Stimulated activated CD4-positive, alpha-beta T cell treated with anti-CD3 and anti-CD28 coated beads, Interleukin-1b, Interleukin-23, amount 100 ng/mL, for 4 hours (primary cell): ENCODE measurements at regions not wholly inside any gene's neighbourhood (a gene's known extent, or its start where the extent isn't known, plus 50 kb on each side); places are given as distances from the start of the nearest gene placed in this dataset.
"Not testable (repeated sequence)": the region's sequence is repeated elsewhere in the genome, so short reads cannot be mapped to it uniquely, and the experiment has no call there.

Experiments
- DNase-seq, 2 donors: peaks; one replicate each; pipeline ENCODE4 v3.0.0-alpha.2; 2020; ENCODE audit warnings: low read depth in 2 of 2

DNA sequence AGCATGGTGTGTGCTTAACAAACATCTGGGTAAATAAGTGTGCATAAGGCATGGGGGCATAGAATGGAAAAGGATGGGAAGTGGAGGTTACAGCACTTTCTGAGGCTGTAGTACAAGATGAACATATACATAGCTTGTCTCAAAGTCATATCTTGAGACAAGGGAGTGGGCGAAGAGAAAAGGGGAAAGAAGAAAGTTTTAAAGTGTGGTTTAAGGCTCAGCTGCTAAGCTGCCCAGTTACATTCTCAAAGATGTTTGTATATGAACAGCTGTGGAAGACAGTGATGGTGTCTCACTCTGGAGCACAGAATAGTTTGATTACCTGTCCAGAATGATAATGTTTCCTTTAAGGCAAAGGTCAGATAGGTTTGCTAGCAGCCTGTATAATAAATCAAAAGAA, 61.9 kb upstream of the LANCL2 start:
- no peak for DNase-seq

DNA sequence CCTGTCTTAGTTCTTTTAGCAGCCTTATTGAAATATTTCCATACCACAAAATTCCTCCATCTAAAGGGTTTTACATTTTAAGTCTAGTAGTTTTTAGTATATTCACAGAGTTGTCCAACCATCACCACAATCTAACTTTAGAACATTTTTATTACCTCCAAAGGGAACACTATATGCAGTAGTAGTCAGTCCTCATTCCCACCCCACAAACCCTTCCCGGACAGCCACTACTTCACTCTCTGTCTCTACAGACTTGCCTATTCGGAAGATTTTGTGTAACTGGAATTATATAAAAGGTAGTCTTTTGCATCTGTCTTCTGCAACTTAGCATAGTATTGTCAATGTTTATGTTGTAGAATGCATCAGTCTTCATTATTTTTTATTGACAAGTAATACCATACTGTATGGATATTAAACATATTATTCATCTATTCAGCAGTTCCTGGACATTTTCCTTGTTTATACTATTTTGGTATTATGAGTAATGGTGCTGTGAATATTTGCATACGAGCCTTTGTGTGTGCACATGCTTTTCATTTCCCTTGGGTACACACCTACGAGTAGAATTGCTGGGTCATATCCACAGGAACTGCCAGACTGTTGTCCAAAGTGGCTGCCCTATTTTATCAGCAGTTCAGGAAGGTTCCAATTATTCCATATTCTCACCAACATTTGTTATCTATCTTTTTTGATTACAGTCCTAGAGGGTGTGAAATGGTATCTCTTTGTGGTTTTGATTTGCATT, 60.9 kb upstream of the LANCL2 start:
- DNase-seq, result no peak

DNA sequence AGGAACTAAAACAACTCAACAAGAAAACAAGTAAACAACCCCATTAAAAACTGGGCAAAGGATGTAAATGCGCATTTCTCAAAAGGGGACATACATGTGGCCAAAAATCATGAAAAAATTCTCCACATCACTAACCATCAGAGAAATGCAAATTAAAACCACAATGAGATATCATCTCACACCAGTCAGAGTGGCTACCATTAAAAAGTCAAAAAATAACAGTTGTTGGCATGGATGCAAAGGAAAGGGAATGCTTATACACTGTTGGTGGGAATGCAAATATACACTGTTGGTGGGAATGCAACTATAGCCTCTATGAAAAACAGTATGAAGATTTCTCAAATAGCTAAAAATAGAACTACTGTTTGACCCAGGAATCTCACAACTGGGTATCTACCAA, 60.0 kb upstream of the LANCL2 start:
- DNase-seq, result no peak

DNA sequence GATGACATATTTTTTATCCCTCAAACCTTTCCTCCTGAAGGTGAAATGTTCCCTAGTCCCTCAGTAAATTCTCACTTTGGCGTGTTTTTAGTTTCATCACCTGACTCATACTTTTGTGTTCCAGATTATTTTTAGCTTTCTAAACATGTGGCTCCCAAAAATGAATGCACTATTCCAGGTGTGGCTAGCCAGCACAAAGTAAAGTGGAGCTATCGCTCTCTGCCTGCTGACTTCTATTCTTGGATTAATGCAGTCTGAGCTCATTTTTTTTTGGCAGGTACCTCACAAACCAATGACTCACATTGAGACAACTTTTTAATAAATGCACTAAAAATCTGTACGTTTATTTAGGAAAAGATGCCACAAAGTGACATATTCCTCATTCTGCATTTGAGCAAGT, 58.8 kb upstream of the LANCL2 start:
- DNase-seq, result no peak

DNA sequence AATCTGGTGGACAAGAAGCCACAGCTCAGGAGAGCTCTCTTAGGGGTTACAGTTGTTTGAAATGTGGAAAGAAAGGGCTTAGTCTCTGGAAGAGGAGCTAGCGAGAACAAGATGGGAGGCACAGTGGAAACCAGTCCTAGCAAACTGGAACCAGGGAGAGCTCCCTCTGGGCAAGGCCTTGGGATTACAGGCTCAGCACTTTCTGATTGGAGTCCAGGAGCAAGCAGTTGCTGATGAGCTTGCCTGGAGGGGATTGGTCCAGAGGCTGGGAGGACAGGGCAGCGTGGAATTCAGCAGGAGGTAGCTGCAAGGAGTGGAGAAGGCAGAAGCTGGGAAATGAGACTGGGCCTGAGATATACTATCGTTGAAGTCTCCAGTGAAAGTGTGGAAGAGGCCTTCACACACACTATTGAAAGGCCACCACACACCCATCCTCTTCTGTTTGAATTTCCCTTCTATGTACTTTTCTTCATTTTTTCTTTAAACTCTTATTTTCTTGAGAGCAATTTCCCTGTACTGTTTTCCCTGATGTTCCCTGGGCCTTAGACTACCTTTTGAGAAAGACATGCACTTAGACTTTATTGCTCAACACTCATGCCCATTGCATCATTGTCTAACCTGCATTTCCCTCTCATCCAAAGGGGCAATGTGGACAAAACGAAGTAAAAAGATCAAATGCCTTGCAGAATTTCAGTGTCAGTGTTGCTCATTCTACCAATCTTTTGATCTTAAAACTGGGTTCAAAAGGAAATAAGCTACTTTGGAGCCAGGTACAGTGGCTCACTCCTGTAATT, 57.8 kb upstream of the LANCL2 start:
- no peak for DNase-seq

DNA sequence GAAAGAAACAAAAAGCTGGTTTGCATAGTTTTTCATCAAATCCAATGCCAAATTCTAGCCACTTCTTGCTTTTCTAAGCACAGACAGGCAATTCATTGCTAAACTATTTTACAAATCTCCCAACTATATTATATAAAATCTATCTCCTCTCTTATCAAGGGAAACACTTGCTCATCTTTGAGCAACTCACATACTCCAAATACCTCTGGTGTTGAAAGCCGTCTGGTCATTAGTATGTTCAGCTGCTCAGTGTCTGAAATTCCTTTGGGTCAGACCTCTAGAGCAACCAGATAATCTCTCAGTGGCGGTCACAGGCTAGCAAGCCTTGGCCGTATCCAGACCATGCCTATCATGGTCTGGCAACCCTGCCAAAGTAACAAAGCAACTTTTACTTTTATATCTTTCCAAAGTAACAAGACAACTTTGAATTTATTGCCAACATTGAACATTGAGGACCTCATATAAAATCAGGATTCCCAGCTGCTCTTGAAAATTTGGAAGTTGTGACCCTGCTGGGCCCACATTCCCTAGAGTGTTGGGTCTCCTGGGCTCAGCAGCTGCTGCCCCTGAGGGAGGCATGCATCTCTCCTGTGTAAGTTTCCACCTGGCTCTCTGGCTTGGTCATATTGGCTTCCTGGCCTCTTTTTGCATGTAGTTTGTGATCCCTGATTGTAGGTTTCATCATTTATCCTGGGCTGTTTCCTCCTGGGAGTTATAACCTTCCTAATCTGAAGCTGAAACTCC, 56.8 kb upstream of the LANCL2 start:
- DNase-seq, result no peak

DNA sequence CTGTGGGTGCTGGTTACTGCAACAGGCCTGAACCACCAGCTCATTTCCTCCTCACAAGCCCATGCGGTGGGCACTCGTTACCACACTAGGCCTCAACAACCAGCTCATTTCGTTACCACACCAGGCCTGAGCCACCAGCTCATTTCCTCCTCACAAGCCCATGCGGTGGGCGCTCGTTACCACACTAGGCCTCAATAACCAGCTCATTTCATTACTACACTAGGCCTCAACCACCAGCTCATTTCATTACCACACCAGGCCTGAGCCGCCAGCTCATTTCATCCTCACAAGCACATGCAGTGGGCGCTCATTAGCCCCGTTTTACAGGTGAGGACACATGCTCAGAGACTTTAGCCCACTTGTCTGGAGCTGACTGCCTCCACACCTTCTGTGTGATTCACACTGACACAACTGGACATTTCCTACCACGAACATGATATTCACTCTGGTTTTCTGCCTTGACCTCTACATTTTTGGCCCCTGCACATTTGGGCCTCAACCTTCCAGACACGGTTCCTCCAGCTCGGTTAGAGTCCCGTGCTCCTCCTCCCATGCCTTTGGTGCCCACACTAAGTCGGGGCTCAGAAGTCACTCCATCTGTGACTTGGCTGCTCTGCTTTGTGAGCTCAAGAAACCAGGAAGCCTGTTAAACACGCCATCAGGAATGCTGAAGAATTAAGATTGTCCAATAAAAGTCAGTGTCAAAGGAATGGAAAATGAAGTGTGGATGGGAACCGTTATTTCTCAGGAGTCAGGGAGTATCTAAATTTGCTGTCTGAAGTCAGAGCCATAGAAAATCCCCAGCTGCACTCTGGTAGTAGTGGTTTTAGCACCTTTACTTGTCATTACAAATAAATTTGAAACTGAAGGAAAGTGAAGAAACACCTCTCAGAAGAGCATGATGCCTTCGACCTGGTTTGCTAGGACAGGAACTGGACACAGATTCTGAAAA, 55.8 kb upstream of the LANCL2 start:
- DNase-seq, result peak; percentile 1 to 24

DNA sequence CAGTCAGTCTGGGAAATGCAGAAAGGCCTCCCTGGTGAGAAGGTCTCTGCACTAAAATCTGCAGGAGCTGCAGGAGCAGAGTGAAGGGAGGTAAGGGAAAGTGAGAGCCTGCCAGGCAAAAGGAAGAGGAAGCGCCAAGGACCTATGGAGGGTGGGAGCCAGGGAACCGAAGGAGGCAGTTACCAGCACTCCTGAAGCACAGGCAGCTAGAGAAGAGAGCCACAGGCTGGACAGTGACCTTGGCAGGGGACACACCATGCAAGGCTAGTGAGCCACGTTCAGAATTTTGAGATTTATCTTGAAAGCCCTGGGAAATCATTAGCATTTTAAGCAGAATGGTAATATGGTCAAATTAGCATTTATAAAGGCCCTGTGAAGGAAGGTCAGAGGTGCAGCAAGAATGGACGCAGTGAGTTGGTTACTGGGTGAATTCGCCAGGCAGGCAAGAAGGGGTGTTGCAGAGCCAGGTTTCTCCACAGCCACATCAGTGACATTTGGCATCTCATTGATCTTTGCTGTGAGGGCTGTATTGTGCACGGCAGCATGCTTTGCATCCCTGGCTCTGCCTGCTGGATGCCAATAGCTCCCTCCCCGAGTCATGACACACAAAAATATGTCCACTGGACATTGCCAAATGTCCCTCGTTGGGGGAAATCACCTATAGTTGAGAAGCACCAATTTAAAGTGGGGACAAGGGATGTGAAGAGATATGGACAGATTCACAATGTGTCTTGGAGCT, 54.7 kb upstream of the LANCL2 start:
- DNase-seq, result no peak

DNA sequence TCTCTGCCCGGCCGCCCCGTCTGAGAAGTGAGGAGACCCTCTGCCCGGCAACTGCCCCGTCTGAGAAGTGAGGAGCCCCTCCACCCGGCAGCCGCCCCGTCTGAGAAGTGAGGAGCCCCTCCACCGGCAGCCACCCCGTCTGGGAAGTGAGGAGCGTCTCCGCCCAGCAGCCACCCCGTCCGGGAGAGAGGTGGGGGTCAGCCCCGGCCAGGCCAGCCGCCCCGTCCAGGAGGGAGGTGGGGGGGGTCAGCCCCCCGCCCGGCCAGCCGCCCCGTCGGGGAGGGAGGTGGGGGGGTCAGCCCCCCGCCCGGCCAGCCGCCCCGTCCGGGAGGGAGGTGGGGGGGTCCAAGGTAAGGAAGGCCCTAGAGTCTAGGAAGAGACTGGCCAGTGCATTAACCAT, 53.2 kb upstream of the LANCL2 start:
- not testable (repeated sequence) for DNase-seq

DNA sequence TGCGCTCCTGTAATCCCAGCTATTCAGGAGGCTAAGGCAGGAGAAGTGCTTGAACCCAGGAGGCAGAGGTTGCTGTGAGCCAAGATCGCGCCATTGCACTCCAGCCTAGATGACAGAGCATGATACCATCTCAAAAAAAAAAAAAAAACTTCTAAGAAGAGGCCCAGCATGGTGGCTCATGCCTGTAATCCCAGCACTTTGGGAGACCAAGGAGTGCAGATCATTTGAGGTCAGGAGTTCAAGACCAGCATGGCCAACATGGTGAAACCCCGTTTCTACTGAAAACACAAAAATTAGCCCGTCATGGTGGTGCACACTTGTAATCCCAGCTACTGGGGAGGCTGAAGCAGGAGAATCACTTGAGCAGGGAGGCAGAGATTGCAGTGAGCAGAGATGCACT, 51.5 kb upstream of the LANCL2 start:
- not testable (repeated sequence) for DNase-seq

DNA sequence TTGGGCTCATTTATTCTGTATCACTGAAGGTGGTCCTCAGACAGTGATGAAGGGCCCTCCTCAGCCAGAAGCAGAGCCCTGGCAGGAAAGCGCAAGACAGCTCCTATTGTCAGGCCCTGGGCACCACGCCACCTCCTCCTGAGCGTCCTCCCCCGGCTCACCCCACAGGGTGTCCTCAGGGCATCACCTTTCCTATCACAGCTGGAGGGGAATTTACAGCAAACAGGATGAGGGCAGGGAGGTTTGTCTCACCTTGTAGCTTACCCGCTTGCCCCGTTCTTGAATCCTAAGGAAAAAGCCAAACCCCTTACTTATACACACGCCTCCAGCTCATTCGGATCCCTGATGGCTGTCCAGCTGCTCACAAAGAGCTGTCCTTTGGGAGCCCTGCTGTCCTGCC, 50.2 kb upstream of the LANCL2 start:
- no peak for DNase-seq
